ENCODE measurements at regions not wholly inside any gene's neighbourhood (a gene's known extent, or its start where the extent isn't known, plus 50 kb on each side); places are given as distances from the start of the nearest gene placed in this dataset.
"Not testable (repeated sequence)": the region's sequence is repeated elsewhere in the genome, so short reads cannot be mapped to it uniquely, and the experiment has no call there.

GRCh38 chr5:101244621-101245020, 341.5 kb upstream of the ST8SIA4 start:
- Histone ChIP-seq H3K36me3 (replicated peaks in 1 of 2) (no peaks in the 10 kb centered on the region), H3K27ac (no peak overlapping the region), H3K4me3 (no peak overlapping the region), H3K4me1 (replicated peaks in 1 of 2) (no peaks in the 10 kb centered on the region), H3K27me3 (no peaks in the 10 kb centered on the region), H3K9me3 (replicated peaks in 1 of 3) (no peaks in the 10 kb centered on the region)
- no peak for TF ChIP-seq POLR2A (IDR thresholded peaks at IDR 0.05)
- no peak for TF ChIP-seq CTCF (IDR thresholded peaks at IDR 0.05)
- WGBS, 4 donors: 85 to 95% (median 91%) methylated on average over 1 of the region's 1 CpG
- intact Hi-C loops (cut with DNase I): no loop called here
- no peak for DNase-seq

- intact Hi-C loops (cut with DNase I): no loop called here
- TF ChIP-seq POLR2A (IDR thresholded peaks at IDR 0.05) (no peak), CTCF (IDR thresholded peaks at IDR 0.05) (no peak)
- H3K4me3 ChIP-seq: no peak overlapping the region
- no peaks in the 10 kb centered on the region for H3K9me3 ChIP-seq (replicated peaks in 1 of 3)
- no peaks in the 10 kb centered on the region for H3K36me3 ChIP-seq (replicated peaks in 1 of 2)
- no peak for DNase-seq
- no peaks in the 10 kb centered on the region for H3K27me3 ChIP-seq
- no peaks in the 10 kb centered on the region for H3K4me1 ChIP-seq (replicated peaks in 1 of 2)
- no peak overlapping the region for H3K27ac ChIP-seq
- 79 to 98% (median 82%) methylated on average over 5 to 10 of the region's 10 CpGs for WGBS, 4 donors
Observed at GRCh38 chr5:101212942-101213514, 309.9 kb upstream of the ST8SIA4 start.

GRCh38 chr5:101206534-101206933, 303.5 kb upstream of the ST8SIA4 start:
- H3K4me1 ChIP-seq (replicated peaks in 1 of 2): no peaks in the 10 kb centered on the region
- no peak for DNase-seq
- H3K27me3 ChIP-seq: no peaks in the 10 kb centered on the region
- H3K9me3 ChIP-seq (replicated peaks in 1 of 3): no peaks in the 10 kb centered on the region
- no peak overlapping the region for H3K4me3 ChIP-seq
- H3K27ac ChIP-seq: no peak overlapping the region
- TF ChIP-seq POLR2A (IDR thresholded peaks at IDR 0.05): no peak
- intact Hi-C loops (cut with DNase I): no loop called here
- H3K36me3 ChIP-seq (replicated peaks in 1 of 2): no peaks in the 10 kb centered on the region

GRCh38 chr5:101205065-101205464, 302.0 kb upstream of the ST8SIA4 start:
- 70 to 88% (median 76%) methylated on average over 2 to 3 of the region's 3 CpGs for WGBS, 4 donors
- H3K27ac ChIP-seq; H3K27me3 ChIP-seq; DNase-seq; H3K36me3 ChIP-seq (replicated peaks in 1 of 2); H3K4me1 ChIP-seq (replicated peaks in 1 of 2); H3K9me3 ChIP-seq (replicated peaks in 1 of 3); intact Hi-C loops (cut with DNase I); H3K4me3 ChIP-seq: not testable (repeated sequence)

- intact Hi-C loops (cut with DNase I); H3K27me3 ChIP-seq; H3K36me3 ChIP-seq (replicated peaks in 1 of 2); DNase-seq; H3K9me3 ChIP-seq (replicated peaks in 1 of 3); H3K4me1 ChIP-seq (replicated peaks in 1 of 2); H3K27ac ChIP-seq; H3K4me3 ChIP-seq: not testable (repeated sequence)
- WGBS, 4 donors: 65 to 87% (median 81%) methylated on average over 8 to 10 of the region's 10 CpGs
Observed at GRCh38 chr5:101180365-101180764, 277.3 kb upstream of the ST8SIA4 start.

GRCh38 chr5:101176605-101177004, 273.5 kb upstream of the ST8SIA4 start:
- WGBS, 4 donors: 62 to 100% (median 89%) methylated on average over 2 to 3 of the region's 3 CpGs
- no peak overlapping the region for H3K4me3 ChIP-seq
- H3K27ac ChIP-seq: no peak overlapping the region
- intact Hi-C loops (cut with DNase I): no loop called here
- H3K27me3 ChIP-seq: no peaks in the 10 kb centered on the region
- H3K4me1 ChIP-seq (replicated peaks in 1 of 2): no peaks in the 10 kb centered on the region
- H3K36me3 ChIP-seq (replicated peaks in 1 of 2): no peaks in the 10 kb centered on the region
- H3K9me3 ChIP-seq (replicated peaks in 1 of 3): no peaks in the 10 kb centered on the region
- DNase-seq: no peak
- TF ChIP-seq CTCF (IDR thresholded peaks at IDR 0.05) (no peak), POLR2A (IDR thresholded peaks at IDR 0.05) (no peak)

All from adrenal gland (tissue), 9 donors.